SH-SY5Y (cell line): ENCODE measurements at regions not wholly inside any gene's neighbourhood (a gene's known extent, or its start where the extent isn't known, plus 50 kb on each side); places are given as distances from the start of the nearest gene placed in this dataset.

Experiments
- GATA2 ChIP-seq: IDR thresholded peaks from 2 replicates; pipeline ENCODE4 v1.6.1; 2011; ENCODE audit warnings: mild to moderate bottlenecking, low read depth, low read length
- GATA3 ChIP-seq: IDR thresholded peaks from 2 replicates; pipeline ENCODE4 v1.6.1; 2011; ENCODE audit warnings: low read depth, mild to moderate bottlenecking, low read length, moderate library complexity

DNA sequence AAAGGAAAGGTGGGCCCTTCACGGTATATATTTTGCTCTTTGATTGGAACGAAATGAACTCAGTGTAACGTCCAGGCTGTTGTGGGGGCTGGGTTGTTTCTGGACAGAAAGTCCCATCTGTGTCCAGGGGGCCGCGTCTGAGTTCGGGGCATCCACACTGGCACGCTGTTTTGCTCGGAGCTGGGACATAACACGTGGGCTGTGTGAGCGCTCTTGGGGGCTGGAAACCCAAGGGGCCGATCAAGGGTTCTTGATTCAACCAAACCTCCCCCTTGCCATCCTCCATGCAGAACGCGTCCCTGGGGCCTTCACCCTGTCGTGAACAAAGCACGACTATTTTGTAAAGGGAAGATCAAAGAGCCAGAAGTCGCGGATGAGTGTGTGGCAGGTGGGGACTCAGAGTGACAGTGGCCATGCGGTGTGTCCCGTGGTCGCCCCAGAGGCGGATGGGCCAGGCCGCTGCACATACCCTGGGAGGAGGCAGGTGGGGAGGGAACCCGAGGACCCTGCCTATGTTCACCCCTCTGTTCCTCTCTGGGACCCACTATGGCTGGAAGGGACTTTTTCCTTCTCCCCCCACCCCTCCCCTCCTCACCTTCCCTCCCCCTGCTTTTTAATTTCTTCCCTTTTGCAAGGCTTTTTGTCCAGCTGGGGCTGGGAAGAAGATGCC lies 387.2 kb downstream of the SEC14L1 start:
- TF ChIP-seq GATA2, result no peak
- no peak for TF ChIP-seq GATA3
